ENCODE measurements at regions not wholly inside any gene's neighbourhood (a gene's known extent, or its start where the extent isn't known, plus 50 kb on each side); places are given as distances from the start of the nearest gene placed in this dataset.

GRCh38 chr10:107476408-107476807, 311.9 kb upstream of the SORCS1 start:
- ATAC-seq: no peak
- H3K9ac ChIP-seq (ENCODE audit: low read length): no peak overlapping the region
- H4K20me1 ChIP-seq (ENCODE audit: low read length): no peaks in the 10 kb centered on the region
- no peaks in the 10 kb centered on the region for H3K9me3 ChIP-seq (ENCODE audit: low read length)
- H3K27me3 ChIP-seq (ENCODE audit: low read length): no peaks in the 10 kb centered on the region
- H3K4me3 ChIP-seq (ENCODE audit: low read length): no peak overlapping the region
- H3K36me3 ChIP-seq (ENCODE audit: low read depth, low read length): no peaks in the 10 kb centered on the region
- TF ChIP-seq EZH2phosphoT487 (IDR thresholded peaks at IDR 0.05; ENCODE audit: borderline replicate concordance, low read length) (no peak), CTCF (conservative IDR thresholded peaks at IDR 0.05; ENCODE audit: low read depth, low read length) (no peak), EZH2 (IDR thresholded peaks at IDR 0.05; ENCODE audit: low read length, unreplicated experiment) (no peak)
- no peaks in the 10 kb centered on the region for H3K9me2 ChIP-seq (replicated peaks; ENCODE audit: low read length)
- H2AFZ ChIP-seq (ENCODE audit: low read length): no peak overlapping the region
- ChIA-PET CTCF (no interaction called here), POLR2A (ENCODE audit: unreplicated experiment) (no interaction called here)
- intact Hi-C loops (cut with micrococcal nuclease): no loop called here
- no peak overlapping the region for H3K4me2 ChIP-seq (ENCODE audit: low read length)
- BruUV-seq (replicated peaks): no TSS peak
- DNase-seq: no peak
- H3K27ac ChIP-seq (ENCODE audit: low read length): no peak overlapping the region
- no peaks in the 10 kb centered on the region for H3K79me2 ChIP-seq (ENCODE audit: low read length)
- no peaks in the 10 kb centered on the region for H3F3A ChIP-seq (ENCODE audit: low read length, unreplicated experiment)
- H3K4me1 ChIP-seq (ENCODE audit: insufficient read depth, low read length): no peaks in the 10 kb centered on the region

- ChIA-PET CTCF (no interaction called here), POLR2A (ENCODE audit: unreplicated experiment) (no interaction called here)
- H3K4me2 ChIP-seq (ENCODE audit: low read length): no peak overlapping the region
- H3F3A ChIP-seq (ENCODE audit: low read length, unreplicated experiment): no peaks in the 10 kb centered on the region
- DNase-seq (no peak), ATAC-seq (no peak)
- intact Hi-C loops (cut with micrococcal nuclease): no loop called here
- TF ChIP-seq CTCF (conservative IDR thresholded peaks at IDR 0.05; ENCODE audit: low read depth, low read length): no peak
- no peak for TF ChIP-seq EZH2phosphoT487 (IDR thresholded peaks at IDR 0.05; ENCODE audit: borderline replicate concordance, low read length)
- TF ChIP-seq EZH2 (IDR thresholded peaks at IDR 0.05; ENCODE audit: low read length, unreplicated experiment): no peak
- H3K9ac ChIP-seq (ENCODE audit: low read length): no peak overlapping the region
- H3K27me3 ChIP-seq (ENCODE audit: low read length): no peaks in the 10 kb centered on the region
- no peaks in the 10 kb centered on the region for H3K36me3 ChIP-seq (ENCODE audit: low read depth, low read length)
- no peaks in the 10 kb centered on the region for H3K9me2 ChIP-seq (replicated peaks; ENCODE audit: low read length)
- no peaks in the 10 kb centered on the region for H3K4me1 ChIP-seq (ENCODE audit: insufficient read depth, low read length)
- no peak overlapping the region for H2AFZ ChIP-seq (ENCODE audit: low read length)
- no TSS peak for BruUV-seq (replicated peaks)
- H4K20me1 ChIP-seq (ENCODE audit: low read length): no peaks in the 10 kb centered on the region
- no peaks in the 10 kb centered on the region for H3K9me3 ChIP-seq (ENCODE audit: low read length)
- H3K4me3 ChIP-seq (ENCODE audit: low read length): no peak overlapping the region
- H3K79me2 ChIP-seq (ENCODE audit: low read length): no peaks in the 10 kb centered on the region
- H3K27ac ChIP-seq (ENCODE audit: low read length): no peak overlapping the region
Observed at GRCh38 chr10:107474650-107475049, 310.1 kb upstream of the SORCS1 start.

- CTCF ChIA-PET: no interaction called here
- no TSS peak for BruUV-seq (replicated peaks)
- Histone ChIP-seq H3K36me3 (ENCODE audit: low read depth, low read length) (no peaks in the 10 kb centered on the region), H3K79me2 (ENCODE audit: low read length) (no peaks in the 10 kb centered on the region), H3K4me3 (ENCODE audit: low read length) (no peak overlapping the region), H3K9ac (ENCODE audit: low read length) (no peak overlapping the region), H3F3A (ENCODE audit: low read length, unreplicated experiment) (no peaks in the 10 kb centered on the region), H4K20me1 (ENCODE audit: low read length) (no peaks in the 10 kb centered on the region), H3K9me3 (ENCODE audit: low read length) (no peaks in the 10 kb centered on the region), H3K27ac (ENCODE audit: low read length) (no peak overlapping the region), H3K27me3 (ENCODE audit: low read length) (no peaks in the 10 kb centered on the region), H3K4me2 (ENCODE audit: low read length) (no peak overlapping the region), H3K4me1 (ENCODE audit: insufficient read depth, low read length) (no peaks in the 10 kb centered on the region), H3K9me2 (replicated peaks; ENCODE audit: low read length) (no peaks in the 10 kb centered on the region), H2AFZ (ENCODE audit: low read length) (no peak overlapping the region)
- POLR2A ChIA-PET (ENCODE audit: unreplicated experiment): no interaction called here
- DNase-seq (no peak), ATAC-seq (no peak)
- intact Hi-C loops (cut with micrococcal nuclease): no loop called here
- no peak for TF ChIP-seq EZH2 (IDR thresholded peaks at IDR 0.05; ENCODE audit: low read length, unreplicated experiment)
- no peak for TF ChIP-seq CTCF (conservative IDR thresholded peaks at IDR 0.05; ENCODE audit: low read depth, low read length)
- TF ChIP-seq EZH2phosphoT487 (IDR thresholded peaks at IDR 0.05; ENCODE audit: borderline replicate concordance, low read length): no peak
Observed at GRCh38 chr10:107473225-107473624, 308.7 kb upstream of the SORCS1 start.
